T-cell (primary cell): ENCODE measurements at regions not wholly inside any gene's neighbourhood (a gene's known extent, or its start where the extent isn't known, plus 50 kb on each side); places are given as distances from the start of the nearest gene placed in this dataset.

Source experiments
- ATAC-seq, 4 experiments: fragments of 200-7000 bp in 3 of 4; fragments of 150-1000 bp in 1 of 4; cut with Tn5 transposase; replicated peaks in 1 of 4; 1 replicate in 3 of 4; 2 replicates in 1 of 4; pipeline ENCODE4 v1.10.0; 2021; ENCODE audit warnings: moderate library complexity in 3 of 4, mild to moderate bottlenecking in 2 of 4, moderate number of reproducible peaks in 1 of 4
- CTCF ChIA-PET, 2 donors: fragments of 300-600 bp; sonication (Branson Sonifier 250); formaldehyde crosslinking; loops; one replicate each; lab custom pipeline; 2022; ENCODE audit warnings: antibody characterized with exemption in 2 of 2; lab: Charles Lee
- POLR2A ChIA-PET, 2 donors: fragments of 300-600 bp; sonication (Branson Sonifier 250); formaldehyde crosslinking; loops; one replicate each; lab custom pipeline; 2022; ENCODE audit warnings: antibody characterized with exemption in 2 of 2; lab: Charles Lee
- DNase-seq, 35 experiments: peaks; one replicate each; pipeline versions ENCODE4 v3.0.0 to v3.0.0-alpha.2; 2013 to 2023
- H3K27ac ChIP-seq: one replicate; pipeline ENCODE4 v1.5.1; 2013; ENCODE audit warnings: low read length
- H3K27me3 ChIP-seq, 2 experiments: replicated peaks in 1 of 2; 1 replicate in 1 of 2; 2 replicates in 1 of 2; pipeline versions ENCODE4 v1.6.1 to v1.7.0; 2013; ENCODE audit warnings: low read length in 1 of 2, mixed read lengths in 1 of 2; ENCODE audit not compliant: control insufficient read depth in 2 of 2, insufficient read depth in 2 of 2; ENCODE audit errors: extremely low read depth in 1 of 2
- H3K36me3 ChIP-seq, 2 donors: 1 replicate in 1 of 2; 2 replicates in 1 of 2; pipeline versions ENCODE4 v1.6.1 to v1.7.0; 2013; ENCODE audit warnings: low read length in 1 of 2; ENCODE audit not compliant: control insufficient read depth in 2 of 2, insufficient read depth in 1 of 2; ENCODE audit errors: extremely low read depth in 1 of 2
- H3K4me1 ChIP-seq, 2 experiments: 1 replicate in 1 of 2; 2 replicates in 1 of 2; pipeline versions ENCODE4 v1.6.1 to v1.7.0; 2013; ENCODE audit warnings: low read length in 2 of 2, mixed read lengths in 1 of 2; ENCODE audit not compliant: insufficient read depth in 2 of 2, control insufficient read depth in 1 of 2; ENCODE audit errors: extremely low read depth in 1 of 2
- H3K4me3 ChIP-seq, 2 donors: 1 replicate in 1 of 2; 2 replicates in 1 of 2; pipeline versions ENCODE4 v1.5.1 to v1.7.0; 2013; ENCODE audit warnings: mild to moderate bottlenecking in 2 of 2, low read length in 1 of 2, moderate library complexity in 1 of 2; ENCODE audit not compliant: control insufficient read depth in 1 of 2; ENCODE audit errors: extremely low read depth in 1 of 2
- H3K9me3 ChIP-seq: 2 replicates; pipeline ENCODE4 v1.7.0; 2013
- H3K27ac Mint-ChIP-seq, 2 donors: one replicate each; pipeline ENCODE4 v1.8.0; 2020 to 2021; ENCODE audit warnings: mild to moderate bottlenecking in 2 of 2, mixed read lengths in 2 of 2
- H3K27me3 Mint-ChIP-seq, 2 donors: one replicate each; pipeline ENCODE4 v1.8.0; 2021 to 2022; ENCODE audit warnings: mixed read lengths in 2 of 2
- H3K36me3 Mint-ChIP-seq: one replicate; pipeline ENCODE4 v1.8.0; 2021; ENCODE audit warnings: mixed read lengths
- H3K4me1 Mint-ChIP-seq, 3 donors: one replicate each; pipeline ENCODE4 v1.8.0; 2020 to 2022; ENCODE audit warnings: mixed read lengths in 3 of 3, mild to moderate bottlenecking in 1 of 3
- H3K4me3 Mint-ChIP-seq, 3 donors: one replicate each; pipeline ENCODE4 v1.8.0; 2020 to 2022; ENCODE audit warnings: mild to moderate bottlenecking in 3 of 3, mixed read lengths in 3 of 3, moderate library complexity in 3 of 3
- H3K9me3 Mint-ChIP-seq, 3 donors: one replicate each; pipeline ENCODE4 v1.8.0; 2020 to 2022; ENCODE audit warnings: mixed read lengths in 3 of 3
- WGBS: methylation state at CpG from one replicate; pipeline ENCODE4 v1.1.5; 2013; ENCODE audit warnings: missing lambda C conversion rate; ENCODE audit not compliant: insufficient coverage; 5-methylcytosine and 5-hydroxymethylcytosine counted together

DNA sequence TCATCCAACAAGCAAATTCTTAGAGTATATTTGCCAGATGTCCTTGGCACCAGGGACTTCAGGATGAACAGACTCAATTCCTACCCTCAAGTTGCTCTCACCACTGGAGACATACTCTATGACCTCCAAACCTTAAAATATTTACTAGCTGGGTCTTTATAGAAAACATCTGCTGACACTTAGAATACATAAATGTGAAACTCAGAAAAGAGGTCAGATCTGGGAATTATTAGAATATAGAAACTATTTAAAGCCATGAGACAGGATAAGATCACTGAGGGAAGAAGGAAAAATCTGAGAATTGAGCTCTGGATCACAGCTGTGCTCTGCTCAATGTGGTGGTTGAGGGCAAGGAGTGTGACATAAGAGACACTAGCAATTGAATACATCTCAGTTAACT, 695.4 kb upstream of the UBE2E2 start:
- H3K27me3 Mint-ChIP-seq: peaks cover 0 to 3% of the 10 kb centered on the region in 2 donors
- no peak overlapping the region for H3K4me3 Mint-ChIP-seq
- H3K9me3 Mint-ChIP-seq: peaks cover 9 to 13% (median 10%) of the 10 kb centered on the region in 3 donors
- Histone ChIP-seq H3K27ac (no peak overlapping the region), H3K4me1 (no peaks in the 10 kb centered on the region), H3K27me3 (no peaks in the 10 kb centered on the region), H3K9me3 (no peaks in the 10 kb centered on the region), H3K36me3 (no peaks in the 10 kb centered on the region), H3K4me3 (no peak overlapping the region)
- no peaks in the 10 kb centered on the region for H3K36me3 Mint-ChIP-seq
- no peak for ATAC-seq
- H3K4me1 Mint-ChIP-seq: no peaks in the 10 kb centered on the region
- no peak overlapping the region for H3K27ac Mint-ChIP-seq
- ChIA-PET CTCF (no interaction called here), POLR2A (no interaction called here)
- DNase-seq: no peak

GRCh38 chr3:22523925-22524324, 679.2 kb upstream of the UBE2E2 start:
- Mint-ChIP-seq H3K27me3 (no peaks in the 10 kb centered on the region), H3K4me1 (no peaks in the 10 kb centered on the region), H3K9me3 (peaks cover 5 to 23% (median 9%) of the 10 kb centered on the region in 3 donors), H3K36me3 (no peaks in the 10 kb centered on the region), H3K4me3 (no peak overlapping the region), H3K27ac (no peak overlapping the region)
- DNase-seq (no peak), ATAC-seq (no peak)
- Histone ChIP-seq H3K27ac (no peak overlapping the region), H3K27me3 (no peaks in the 10 kb centered on the region), H3K4me1 (no peaks in the 10 kb centered on the region), H3K4me3 (no peak overlapping the region), H3K9me3 (no peaks in the 10 kb centered on the region), H3K36me3 (no peaks in the 10 kb centered on the region)
- CTCF ChIA-PET: no interaction called here
- no CpG with 5 or more reads among the region's 3 CpGs for WGBS
- POLR2A ChIA-PET: no interaction called here

DNA sequence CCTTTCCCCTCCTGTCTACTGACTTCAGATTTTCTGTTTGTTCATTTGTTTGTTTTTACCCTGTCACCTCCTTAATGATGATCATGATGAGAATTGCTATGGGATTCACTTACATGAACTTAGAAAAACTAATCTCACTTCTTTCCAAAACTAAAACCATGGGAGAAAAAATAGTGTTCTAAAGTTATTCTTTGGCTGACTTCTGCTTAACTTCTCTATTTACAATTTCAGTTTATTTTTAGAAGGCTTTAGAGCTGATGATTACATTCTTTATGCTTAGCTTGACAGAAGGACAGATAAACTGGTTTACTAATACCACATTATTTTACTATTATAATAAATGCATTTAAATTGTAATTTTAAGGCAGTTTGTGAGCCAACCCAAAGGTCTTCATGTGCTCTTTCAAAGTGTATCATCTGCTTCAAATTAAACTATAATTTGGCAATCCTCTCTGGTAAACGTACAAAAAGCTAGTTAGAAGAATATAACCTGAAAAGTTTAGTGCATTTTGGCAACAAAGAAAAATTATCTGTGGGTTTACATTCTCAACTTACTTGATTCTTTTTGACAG, 676.8 kb upstream of the UBE2E2 start:
- no peaks in the 10 kb centered on the region for H3K9me3 ChIP-seq
- no peaks in the 10 kb centered on the region for H3K27me3 Mint-ChIP-seq
- no peak overlapping the region for H3K27ac Mint-ChIP-seq
- no peak overlapping the region for H3K4me3 Mint-ChIP-seq
- no peaks in the 10 kb centered on the region for H3K36me3 Mint-ChIP-seq
- DNase-seq: no peak
- H3K4me1 Mint-ChIP-seq: no peaks in the 10 kb centered on the region
- H3K36me3 ChIP-seq: no peaks in the 10 kb centered on the region
- no peak for ATAC-seq
- no peak overlapping the region for H3K27ac ChIP-seq
- H3K9me3 Mint-ChIP-seq: peaks cover 7 to 15% (median 7%) of the 10 kb centered on the region in 3 donors
- no peaks in the 10 kb centered on the region for H3K4me1 ChIP-seq
- no peak overlapping the region for H3K4me3 ChIP-seq
- ChIA-PET POLR2A (no interaction called here), CTCF (no interaction called here)
- H3K27me3 ChIP-seq: no peaks in the 10 kb centered on the region
- no CpG with 5 or more reads among the region's 1 CpG for WGBS

DNA sequence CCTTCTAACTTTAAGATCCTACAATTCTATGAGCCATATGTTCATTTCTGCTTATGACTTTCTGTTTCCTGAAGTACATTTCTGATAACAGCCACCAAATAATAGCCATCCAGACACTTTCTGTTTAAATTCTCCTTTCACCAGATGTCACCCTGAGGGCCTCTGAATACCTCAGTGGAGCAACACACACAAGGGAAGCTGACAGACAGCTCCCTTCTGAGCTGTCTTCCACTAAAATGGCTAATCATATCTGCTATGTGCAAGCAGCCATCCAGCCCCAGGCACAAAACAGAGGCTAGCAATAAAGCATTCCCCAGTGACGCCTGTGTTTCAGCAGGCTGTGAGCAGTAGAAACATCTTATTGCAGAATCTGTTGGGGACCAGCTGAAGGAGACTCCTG, 666.6 kb upstream of the UBE2E2 start:
- Mint-ChIP-seq H3K27me3 (no peaks in the 10 kb centered on the region), H3K4me3 (no peak overlapping the region), H3K9me3 (peaks cover 6 to 12% (median 6%) of the 10 kb centered on the region in 3 donors), H3K36me3 (no peaks in the 10 kb centered on the region), H3K27ac (no peak overlapping the region), H3K4me1 (no peaks in the 10 kb centered on the region)
- ChIA-PET POLR2A (no interaction called here), CTCF (no interaction called here)
- no peaks in the 10 kb centered on the region for H3K36me3 ChIP-seq
- DNase-seq (no peak), ATAC-seq (no peak)
- H3K27ac ChIP-seq: no peak overlapping the region
- no CpG with 5 or more reads among the region's 1 CpG for WGBS
- H3K9me3 ChIP-seq: no peaks in the 10 kb centered on the region
- H3K4me3 ChIP-seq: no peak overlapping the region
- H3K27me3 ChIP-seq: no peaks in the 10 kb centered on the region
- no peaks in the 10 kb centered on the region for H3K4me1 ChIP-seq

GRCh38 chr3:22537560-22537959, 665.6 kb upstream of the UBE2E2 start:
- H3K4me3 Mint-ChIP-seq: no peak overlapping the region
- WGBS: no CpG with 5 or more reads among the region's 1 CpG
- POLR2A ChIA-PET: interaction anchor here in 1 of 2 donors (0.6 kb wide), 1 partner anchor 1449 kb away, joined by 4 read pairs; no protein-coding TSS in a partner anchor

DNA sequence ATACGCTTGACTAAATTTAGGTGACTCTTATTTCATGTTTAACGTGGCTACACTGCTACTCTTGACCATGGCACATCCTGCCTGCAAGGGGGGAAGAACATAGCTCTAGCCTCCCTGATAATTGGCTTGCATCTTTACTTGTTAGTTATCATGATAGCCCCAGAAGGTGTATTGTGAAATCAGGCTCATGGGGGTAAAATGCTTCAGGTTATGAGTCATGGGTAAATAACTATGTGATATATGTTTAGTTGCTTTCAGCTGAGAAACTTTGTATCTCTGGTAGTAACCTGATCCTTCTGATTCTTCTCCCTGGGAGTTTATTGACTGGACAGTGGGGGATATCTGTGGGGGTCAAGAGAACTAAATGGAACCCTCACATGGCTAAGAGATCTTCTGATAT, 660.8 kb upstream of the UBE2E2 start:
- Mint-ChIP-seq H3K27me3 (no peaks in the 10 kb centered on the region), H3K36me3 (no peaks in the 10 kb centered on the region), H3K4me3 (no peak overlapping the region), H3K27ac (no peak overlapping the region), H3K4me1 (no peaks in the 10 kb centered on the region), H3K9me3 (peaks cover 0 to 14% (median 9%) of the 10 kb centered on the region in 3 donors)
- no peaks in the 10 kb centered on the region for H3K27me3 ChIP-seq
- no peaks in the 10 kb centered on the region for H3K9me3 ChIP-seq
- no peak for ATAC-seq
- no peak overlapping the region for H3K27ac ChIP-seq
- no peak overlapping the region for H3K4me3 ChIP-seq
- no peaks in the 10 kb centered on the region for H3K36me3 ChIP-seq
- WGBS: 79% methylated on average over 2 of the region's 2 CpGs
- H3K4me1 ChIP-seq: no peaks in the 10 kb centered on the region
- POLR2A ChIA-PET: no interaction called here
- CTCF ChIA-PET: no interaction called here
- no peak for DNase-seq

More at GRCh38 chr3:22537560-22537959, 665.6 kb upstream of the UBE2E2 start:
- Histone ChIP-seq H3K36me3 (no peaks in the 10 kb centered on the region), H3K9me3 (no peaks in the 10 kb centered on the region), H3K4me3 (no peak overlapping the region), H3K27me3 (no peaks in the 10 kb centered on the region), H3K27ac (no peak overlapping the region), H3K4me1 (no peaks in the 10 kb centered on the region)
- Mint-ChIP-seq H3K36me3 (no peaks in the 10 kb centered on the region), H3K4me1 (no peaks in the 10 kb centered on the region), H3K27ac (no peak overlapping the region), H3K27me3 (no peaks in the 10 kb centered on the region), H3K9me3 (peaks cover 0 to 9% (median 4%) of the 10 kb centered on the region in 3 donors)
- CTCF ChIA-PET: interaction anchor here in 1 of 2 donors (0.6 kb wide), 1 partner anchor 949 kb away, joined by 3 read pairs; no protein-coding TSS in a partner anchor
- ATAC-seq (no peak), DNase-seq (no peak)
